ENCODE measurements at regions not wholly inside any gene's neighbourhood (a gene's known extent, or its start where the extent isn't known, plus 50 kb on each side); places are given as distances from the start of the nearest gene placed in this dataset.
A peak's percentile ranks its signal among the peaks of the same experiment; 100 is the strongest.

DNA sequence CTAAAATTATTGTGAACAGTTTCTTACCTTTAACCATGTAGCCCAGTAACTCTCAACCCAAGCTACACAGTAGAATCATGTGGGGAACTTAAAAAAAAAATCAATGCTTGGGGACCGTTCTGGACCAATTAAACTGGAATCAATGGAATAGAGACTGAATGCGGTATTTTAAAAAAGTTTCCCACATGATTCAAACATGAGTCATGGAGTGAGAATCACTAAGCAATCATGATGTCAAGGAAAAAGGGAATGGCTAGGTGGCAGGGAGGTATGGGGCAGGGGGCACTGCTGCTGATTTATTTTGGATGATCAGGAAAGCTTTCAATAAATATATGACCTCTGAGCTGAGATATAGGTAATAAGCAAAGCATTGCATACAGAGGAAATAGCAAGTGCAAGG lies 250.5 kb upstream of the RORA start:
- 81% methylated on average over 2 of the region's 2 CpGs for WGBS
- Histone ChIP-seq H3K4me3 (ENCODE audit: low read length) (no peak overlapping the region), H3K9me3 (ENCODE audit: control insufficient read depth, low read length) (no peaks in the 10 kb centered on the region), H3K27me3 (ENCODE audit: control insufficient read depth, insufficient read depth) (no peaks in the 10 kb centered on the region), H3K4me1 (ENCODE audit: control insufficient read depth, insufficient read depth, low read length) (no peaks in the 10 kb centered on the region), H3K27ac (ENCODE audit: low read length) (no peak overlapping the region)
- intact Hi-C loops (cut with DNase I), result no loop called here
- ATAC-seq, result no peak
- no peak for DNase-seq

DNA sequence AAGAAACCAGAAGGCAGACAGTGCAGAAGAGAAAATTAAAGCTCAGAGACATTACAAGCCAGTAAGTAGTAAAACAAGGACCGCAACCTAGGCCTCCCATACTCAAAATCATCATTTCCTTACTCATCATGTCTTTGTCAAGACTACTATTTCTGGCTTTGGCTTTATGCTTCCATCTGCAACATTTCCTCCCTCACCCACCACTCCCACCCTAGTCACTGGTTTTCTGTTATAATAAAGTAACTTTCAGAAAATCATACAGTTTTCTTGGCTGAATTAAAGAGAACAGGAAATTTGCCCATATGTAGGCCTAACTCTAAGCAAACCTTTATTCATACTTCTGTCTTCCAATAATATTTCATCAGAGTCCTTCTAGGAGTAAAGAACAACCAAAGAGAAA lies 247.6 kb upstream of the RORA start:
- Histone ChIP-seq H3K27me3 (ENCODE audit: control insufficient read depth, insufficient read depth) (no peaks in the 10 kb centered on the region), H3K9me3 (ENCODE audit: control insufficient read depth, low read length) (no peaks in the 10 kb centered on the region), H3K4me3 (ENCODE audit: low read length) (no peak overlapping the region), H3K4me1 (ENCODE audit: control insufficient read depth, insufficient read depth, low read length) (no peaks in the 10 kb centered on the region), H3K27ac (ENCODE audit: low read length) (no peak overlapping the region)
- no peak for DNase-seq
- WGBS, result 98% methylated on average over 1 of the region's 1 CpG
- no peak for ATAC-seq
- intact Hi-C loops (cut with DNase I), result no loop called here

DNA sequence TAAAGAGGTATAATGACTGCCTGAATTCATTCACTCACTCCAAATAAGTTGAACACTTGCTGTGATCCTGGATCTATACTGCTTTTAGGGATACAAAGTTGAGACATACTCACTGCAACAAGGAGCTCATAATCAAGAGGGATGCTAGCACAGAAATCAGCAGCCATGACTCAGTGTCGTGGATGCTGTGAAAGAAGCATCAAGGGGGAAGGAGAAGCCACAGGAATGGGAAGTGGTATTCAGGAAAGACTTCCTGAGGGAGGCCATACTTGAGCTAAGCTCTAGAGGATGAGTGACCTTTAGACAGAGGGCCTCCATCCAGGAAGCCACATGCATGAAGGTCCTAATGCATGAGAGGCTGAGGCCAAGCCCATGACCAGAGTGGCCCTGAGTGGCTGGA lies 245.7 kb upstream of the RORA start:
- ATAC-seq (no peak), DNase-seq (no peak)
- intact Hi-C loops (cut with DNase I), result no loop called here
- no peak overlapping the region for H3K4me3 ChIP-seq (ENCODE audit: low read length)
- H3K9me3 ChIP-seq (ENCODE audit: control insufficient read depth, low read length), result no peaks in the 10 kb centered on the region
- H3K4me1 ChIP-seq (ENCODE audit: control insufficient read depth, insufficient read depth, low read length), result no peaks in the 10 kb centered on the region
- H3K27ac ChIP-seq (ENCODE audit: low read length), result no peak overlapping the region
- H3K27me3 ChIP-seq (ENCODE audit: control insufficient read depth, insufficient read depth), result no peaks in the 10 kb centered on the region
- WGBS, result 67% methylated on average over 1 of the region's 1 CpG

DNA sequence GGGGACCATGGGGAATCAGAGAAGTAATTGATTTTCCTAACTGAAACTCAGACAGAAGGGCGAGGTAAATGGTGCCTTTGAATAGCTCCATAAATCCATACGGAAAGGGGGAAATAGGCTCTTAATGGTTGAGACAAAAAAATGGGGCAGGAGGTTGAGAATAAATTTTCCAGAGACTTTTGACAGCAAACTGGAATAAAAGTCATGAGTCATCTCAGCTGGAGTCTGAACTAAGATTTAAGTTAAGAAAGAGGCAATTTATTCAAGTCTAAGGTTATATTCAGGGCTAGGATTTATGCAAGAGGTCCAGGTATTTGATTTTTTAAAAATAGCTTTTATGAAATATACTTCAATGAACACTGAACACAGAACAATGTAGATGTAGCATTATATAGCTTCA lies 238.7 kb upstream of the RORA start:
- Histone ChIP-seq H3K9me3 (ENCODE audit: control insufficient read depth, low read length) (no peaks in the 10 kb centered on the region), H3K4me1 (ENCODE audit: control insufficient read depth, insufficient read depth, low read length) (no peaks in the 10 kb centered on the region), H3K27me3 (ENCODE audit: control insufficient read depth, insufficient read depth) (no peaks in the 10 kb centered on the region), H3K27ac (ENCODE audit: low read length) (no peak overlapping the region), H3K4me3 (ENCODE audit: low read length) (no peak overlapping the region)
- ATAC-seq (no peak), DNase-seq (no peak)
- intact Hi-C loops (cut with DNase I), result no loop called here
- 71% methylated on average over 2 of the region's 2 CpGs for WGBS

DNA sequence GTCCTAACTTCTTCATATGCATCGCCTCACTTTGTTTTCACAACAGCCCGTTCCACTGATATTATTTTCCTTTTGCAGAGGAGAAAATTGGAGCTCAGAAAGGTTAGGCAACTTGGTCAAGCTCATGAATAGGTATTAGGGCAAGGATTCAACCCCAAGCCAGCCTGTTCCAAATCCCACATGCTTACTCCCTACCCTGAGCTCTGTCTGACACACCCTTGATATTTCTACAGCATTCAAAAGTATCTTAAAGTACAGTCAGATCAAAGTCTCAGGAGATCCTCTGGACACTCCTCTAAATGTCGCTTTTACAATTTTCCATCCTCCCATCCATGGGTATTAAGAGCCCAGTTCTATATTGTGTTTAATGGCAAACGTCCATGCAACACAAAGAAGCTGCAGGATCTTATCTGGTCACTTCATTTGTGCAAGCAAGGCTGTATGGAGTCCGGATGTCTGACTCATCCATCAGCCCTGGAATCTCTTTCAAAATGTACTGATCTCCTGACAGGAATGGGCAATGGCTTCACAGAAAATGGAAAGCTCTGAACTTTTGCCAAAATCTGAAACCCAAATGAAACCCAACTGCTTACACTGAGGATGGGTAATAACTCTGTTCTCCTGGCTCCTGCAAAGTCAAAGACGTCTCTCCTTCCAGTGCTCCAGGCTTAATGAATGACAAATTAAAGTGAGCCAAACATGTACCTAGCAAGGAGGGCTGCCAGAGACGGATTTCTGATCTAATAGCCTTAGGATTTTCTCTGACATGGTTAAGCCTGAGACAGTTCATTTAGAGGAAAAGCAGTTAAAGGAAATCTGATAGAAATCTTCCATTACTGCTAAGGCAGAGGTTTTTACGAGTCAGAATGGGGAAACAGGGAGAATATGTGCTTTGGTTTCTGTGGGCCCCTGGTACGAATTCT lies 230.9 kb upstream of the RORA start:
- DNase-seq (no peak), ATAC-seq (peak in 1 of 2 donors; percentile 96)
- H3K27ac ChIP-seq (ENCODE audit: low read length), result no peak overlapping the region
- H3K27me3 ChIP-seq (ENCODE audit: control insufficient read depth, insufficient read depth), result no peaks in the 10 kb centered on the region
- H3K4me1 ChIP-seq (ENCODE audit: control insufficient read depth, insufficient read depth, low read length), result no peaks in the 10 kb centered on the region
- intact Hi-C loops (cut with DNase I), result loop anchor here in 1 of 4 donors (5.0 kb wide), 1 partner anchor 322 kb away; no protein-coding TSS in a partner anchor
- WGBS, result 44% methylated on average over 9 of the region's 9 CpGs
- no peak overlapping the region for H3K4me3 ChIP-seq (ENCODE audit: low read length)
- H3K9me3 ChIP-seq (ENCODE audit: control insufficient read depth, low read length), result no peaks in the 10 kb centered on the region

DNA sequence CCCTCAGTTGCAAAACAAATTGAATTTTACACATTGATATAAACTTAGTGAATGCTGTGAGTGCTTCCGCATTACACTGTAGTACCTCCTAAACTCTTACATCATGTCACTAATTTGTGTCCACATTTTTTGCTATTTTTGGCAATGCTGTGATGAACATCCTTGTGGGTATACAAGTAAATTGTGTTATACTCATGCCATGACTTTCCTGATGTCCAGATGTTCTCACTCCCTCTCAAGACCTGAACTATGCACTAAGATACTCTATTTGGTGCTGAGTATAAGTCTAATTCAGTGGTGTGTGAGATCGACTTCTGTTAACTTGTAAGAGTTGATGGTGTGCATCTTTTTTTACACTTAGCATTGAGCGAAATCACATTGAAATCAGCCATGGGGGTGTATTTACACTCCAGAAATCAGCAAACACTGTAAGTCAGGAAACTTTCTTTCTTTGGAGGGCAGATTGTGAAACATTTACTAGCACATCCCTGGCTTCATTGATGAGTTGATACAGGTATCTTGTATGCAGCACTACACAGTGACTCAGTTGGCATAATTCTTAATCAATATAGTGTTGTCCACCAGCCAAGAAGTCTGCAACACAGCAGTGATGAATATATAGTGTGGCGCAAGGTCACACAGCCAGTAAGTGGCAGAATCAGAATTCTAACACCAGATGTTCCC lies 228.1 kb upstream of the RORA start:
- Histone ChIP-seq H3K27ac (ENCODE audit: low read length) (no peak overlapping the region), H3K9me3 (ENCODE audit: control insufficient read depth, low read length) (no peaks in the 10 kb centered on the region), H3K4me1 (ENCODE audit: control insufficient read depth, insufficient read depth, low read length) (no peaks in the 10 kb centered on the region), H3K4me3 (ENCODE audit: low read length) (no peak overlapping the region), H3K27me3 (ENCODE audit: control insufficient read depth, insufficient read depth) (no peaks in the 10 kb centered on the region)
- DNase-seq (no peak), ATAC-seq (no peak)
- intact Hi-C loops (cut with DNase I), result loop anchor here in 1 of 4 donors (5.0 kb wide), 1 partner anchor 325 kb away; no protein-coding TSS in a partner anchor
- WGBS, result 91% methylated on average over 4 of the region's 4 CpGs

GRCh38 chr15:61449186-61449702 lies 220.1 kb upstream of the RORA start:
- H3K27ac ChIP-seq (ENCODE audit: low read length), result no peak overlapping the region
- ATAC-seq (no peak), DNase-seq (no peak)
- H3K4me3 ChIP-seq (ENCODE audit: low read length), result no peak overlapping the region
- intact Hi-C loops (cut with DNase I), result no loop called here
- H3K9me3 ChIP-seq (ENCODE audit: control insufficient read depth, low read length), result no peaks in the 10 kb centered on the region
- H3K4me1 ChIP-seq (ENCODE audit: control insufficient read depth, insufficient read depth, low read length), result no peaks in the 10 kb centered on the region
- no peaks in the 10 kb centered on the region for H3K27me3 ChIP-seq (ENCODE audit: control insufficient read depth, insufficient read depth)

GRCh38 chr15:61447981-61448380 lies 218.9 kb upstream of the RORA start:
- H3K4me1 ChIP-seq (ENCODE audit: control insufficient read depth, insufficient read depth, low read length), result no peaks in the 10 kb centered on the region
- WGBS, result 63% methylated on average over 4 of the region's 4 CpGs
- H3K27me3 ChIP-seq (ENCODE audit: control insufficient read depth, insufficient read depth), result no peaks in the 10 kb centered on the region
- no peaks in the 10 kb centered on the region for H3K9me3 ChIP-seq (ENCODE audit: control insufficient read depth, low read length)
- no peak overlapping the region for H3K27ac ChIP-seq (ENCODE audit: low read length)
- no peak overlapping the region for H3K4me3 ChIP-seq (ENCODE audit: low read length)
- DNase-seq, result no peak
- intact Hi-C loops (cut with DNase I), result no loop called here
- ATAC-seq, result no peak

- Histone ChIP-seq H3K4me1 (ENCODE audit: control insufficient read depth, insufficient read depth, low read length) (no peaks in the 10 kb centered on the region), H3K27ac (ENCODE audit: low read length) (no peak overlapping the region), H3K9me3 (ENCODE audit: control insufficient read depth, low read length) (no peaks in the 10 kb centered on the region), H3K27me3 (ENCODE audit: control insufficient read depth, insufficient read depth) (no peaks in the 10 kb centered on the region), H3K4me3 (ENCODE audit: low read length) (no peak overlapping the region)
- WGBS, result 69% methylated on average over 2 of the region's 2 CpGs
- intact Hi-C loops (cut with DNase I), result no loop called here
- DNase-seq (no peak), ATAC-seq (no peak)
Observed at GRCh38 chr15:61444585-61444984, 215.5 kb upstream of the RORA start.

DNA sequence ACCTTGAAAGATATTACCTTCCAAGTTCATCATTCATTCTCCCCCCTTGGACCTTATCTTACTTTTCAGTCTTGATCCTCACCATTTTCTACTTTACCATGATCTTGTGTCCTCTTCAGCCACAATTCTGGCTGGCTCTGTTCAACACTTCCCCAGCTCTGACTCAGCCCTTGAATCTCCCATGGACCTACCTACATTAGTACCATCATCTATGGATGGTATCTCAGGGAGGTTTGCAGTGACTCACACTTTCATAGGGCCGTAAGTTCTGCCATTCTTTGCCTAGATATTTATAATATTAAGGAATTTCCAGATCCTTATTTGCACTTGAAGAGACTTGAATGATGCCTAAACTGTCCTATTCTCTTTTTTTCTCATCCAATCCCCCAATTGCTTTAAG lies 213.7 kb upstream of the RORA start:
- Histone ChIP-seq H3K9me3 (ENCODE audit: control insufficient read depth, low read length) (no peaks in the 10 kb centered on the region), H3K27ac (ENCODE audit: low read length) (no peak overlapping the region), H3K4me1 (ENCODE audit: control insufficient read depth, insufficient read depth, low read length) (no peaks in the 10 kb centered on the region), H3K27me3 (ENCODE audit: control insufficient read depth, insufficient read depth) (no peaks in the 10 kb centered on the region), H3K4me3 (ENCODE audit: low read length) (no peak overlapping the region)
- DNase-seq (no peak), ATAC-seq (no peak)
- intact Hi-C loops (cut with DNase I), result no loop called here
- 83% methylated on average over 1 of the region's 1 CpG for WGBS

DNA sequence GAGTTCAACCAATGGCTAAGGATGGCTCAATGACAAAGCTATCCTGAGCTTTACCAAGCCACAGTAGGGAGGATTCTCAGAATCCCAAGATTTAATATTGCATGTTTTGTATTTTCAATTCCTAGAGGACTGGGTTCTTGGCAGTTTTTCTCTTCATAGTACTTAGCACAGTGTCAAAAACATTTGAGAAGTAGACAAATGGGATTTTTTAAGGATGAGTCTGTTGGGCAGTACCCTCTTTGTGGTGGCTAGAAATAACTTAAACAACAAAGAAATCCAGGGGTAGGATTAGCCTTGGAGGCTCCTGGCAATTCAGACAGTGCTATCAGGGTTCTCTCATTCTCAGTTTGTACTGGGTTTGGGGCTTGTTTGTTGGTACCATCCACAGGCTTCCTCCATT lies 212.8 kb upstream of the RORA start:
- DNase-seq (no peak), ATAC-seq (no peak)
- Histone ChIP-seq H3K9me3 (ENCODE audit: control insufficient read depth, low read length) (no peaks in the 10 kb centered on the region), H3K4me1 (ENCODE audit: control insufficient read depth, insufficient read depth, low read length) (no peaks in the 10 kb centered on the region), H3K27ac (ENCODE audit: low read length) (no peak overlapping the region), H3K27me3 (ENCODE audit: control insufficient read depth, insufficient read depth) (no peaks in the 10 kb centered on the region), H3K4me3 (ENCODE audit: low read length) (no peak overlapping the region)
- intact Hi-C loops (cut with DNase I), result no loop called here

Measured in right cardiac atrium (tissue), 5 donors.